HG03135 (cell line): ENCODE measurements at regions not wholly inside any gene's neighbourhood (a gene's known extent, or its start where the extent isn't known, plus 50 kb on each side); places are given as distances from the start of the nearest gene placed in this dataset.

Source experiments
- ATAC-seq: cut with Tn5 transposase; IDR thresholded peaks from one replicate; pipeline ENCODE4 v1.9.1; 2021; ENCODE audit warnings: mild to moderate bottlenecking, moderate library complexity; ENCODE audit not compliant: unreplicated experiment

DNA sequence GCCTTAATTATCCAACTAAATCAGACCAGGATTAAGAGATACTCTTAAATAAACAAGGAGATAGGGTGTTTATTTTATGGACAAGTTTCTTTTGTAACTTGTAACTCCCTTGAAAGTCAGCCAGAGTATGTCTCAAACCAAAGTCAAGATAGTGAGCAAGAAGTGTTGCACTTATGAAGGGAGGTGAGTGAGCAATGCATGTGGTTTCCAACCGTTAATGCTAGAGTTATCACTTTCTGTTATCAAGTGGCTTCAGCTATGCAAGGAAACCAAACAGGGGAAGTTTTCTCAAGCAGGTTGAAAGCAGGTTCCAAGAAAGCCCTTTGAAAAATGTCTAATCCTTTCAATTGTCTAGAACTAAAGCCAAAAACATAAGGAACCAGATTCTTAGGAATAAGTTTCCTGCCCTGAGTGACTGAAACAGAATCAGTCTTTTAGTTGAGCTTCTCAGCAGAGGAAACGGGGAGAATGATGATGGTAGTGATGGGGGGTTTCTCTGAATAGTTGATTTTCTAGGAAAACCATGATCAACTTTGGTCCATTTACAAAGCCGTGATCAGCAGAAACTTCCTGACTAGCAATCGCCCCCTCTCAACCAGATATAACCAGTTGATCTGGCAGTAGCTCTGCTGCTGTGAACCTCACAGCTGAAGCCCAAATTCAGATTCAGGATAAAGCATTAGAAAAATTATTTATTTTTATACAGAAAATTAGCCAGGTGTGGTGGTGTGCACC is 128.4 kb downstream of the DAD1 start:
- no peak for ATAC-seq

GRCh38 chr14:22458737-22459136 is 130.3 kb downstream of the DAD1 start:
- ATAC-seq: no peak

DNA sequence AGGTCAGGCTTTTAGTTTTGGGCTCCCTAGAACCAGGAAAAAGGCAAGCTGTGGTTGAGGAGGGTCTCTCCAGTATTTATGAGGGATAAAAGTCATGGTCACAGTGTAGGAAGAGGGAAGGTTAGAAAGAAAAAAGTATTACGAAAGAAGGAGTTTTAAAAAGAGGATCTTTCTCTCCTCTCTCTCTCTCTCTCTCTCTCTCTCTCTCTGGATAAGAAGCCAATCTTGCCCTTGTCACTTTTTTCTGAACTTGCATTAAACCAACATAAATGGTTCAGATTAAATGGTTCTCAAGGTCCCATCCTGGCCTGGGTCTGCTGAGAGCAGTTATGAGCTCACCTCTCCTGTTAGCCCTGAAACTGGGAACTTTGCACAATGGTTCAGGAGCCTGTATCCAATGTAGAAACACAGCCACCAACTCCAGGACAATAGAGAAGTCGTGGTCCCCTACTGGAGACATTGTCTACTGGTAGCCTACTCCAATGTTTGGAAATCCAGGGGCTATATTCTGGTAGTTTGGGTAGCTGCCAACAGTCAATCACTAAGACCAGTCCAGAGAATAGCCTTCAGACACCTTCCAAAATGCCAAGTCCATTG is 131.9 kb downstream of the DAD1 start:
- ATAC-seq: no peak

DNA sequence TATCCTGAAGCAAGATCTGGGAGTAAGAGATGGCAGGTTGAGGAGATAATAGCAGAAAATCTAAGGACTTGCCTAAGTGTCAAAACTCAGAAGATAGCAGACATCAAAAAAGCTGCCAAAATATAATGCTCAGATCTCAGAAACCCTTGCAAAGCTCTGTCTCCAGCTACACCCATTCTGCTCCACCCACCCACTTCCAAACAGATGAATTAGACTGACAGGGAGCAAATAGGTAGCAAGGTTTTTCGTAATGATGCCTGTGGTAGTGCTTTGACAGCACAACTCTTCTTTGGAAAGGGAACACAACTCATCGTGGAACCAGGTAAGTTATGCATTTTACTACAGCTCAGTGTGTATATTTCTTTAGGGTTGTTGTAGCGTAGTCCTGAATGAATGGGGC is 132.6 kb downstream of the DAD1 start:
- ATAC-seq: no peak

DNA sequence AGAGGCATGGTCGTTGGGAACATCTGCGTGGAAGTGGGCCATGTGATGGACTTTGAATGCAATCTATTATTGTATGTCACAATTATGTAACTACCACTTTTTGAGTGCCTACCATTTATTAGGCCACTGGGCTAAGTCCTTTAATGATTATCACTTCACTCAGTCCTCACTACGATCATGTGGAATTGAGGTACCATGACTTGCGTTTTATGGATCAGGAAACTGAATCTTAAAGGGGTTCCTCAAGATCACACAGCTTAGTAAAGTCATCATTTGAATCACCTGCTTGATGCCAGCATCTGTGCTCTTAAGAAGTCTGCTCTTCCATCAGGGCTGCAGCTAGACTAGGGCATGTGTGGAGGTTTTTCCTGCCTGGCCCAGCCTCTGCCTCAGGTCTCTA is 136.7 kb downstream of the DAD1 start:
- no peak for ATAC-seq

DNA sequence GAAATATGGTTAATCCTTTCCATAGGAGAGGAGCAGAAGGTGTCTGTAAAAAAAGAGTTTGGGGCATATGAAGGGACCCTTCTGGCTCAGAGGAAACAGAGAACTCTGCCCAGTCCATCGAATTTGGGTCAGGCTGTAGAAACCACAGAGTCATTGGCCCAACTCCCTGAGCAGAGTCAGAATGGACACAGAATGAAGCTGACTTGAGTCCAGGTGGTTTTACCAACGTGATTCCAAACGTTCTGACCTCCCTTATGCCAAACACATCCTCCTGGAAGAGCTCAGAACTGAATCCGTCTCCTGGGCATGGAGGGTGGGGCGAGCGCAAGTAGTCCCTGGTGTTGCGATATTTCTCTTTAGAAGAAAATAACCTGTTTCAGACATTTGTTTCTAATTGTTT is 138.8 kb downstream of the DAD1 start:
- ATAC-seq: no peak

GRCh38 chr14:22449600-22449905 is 139.5 kb downstream of the DAD1 start:
- ATAC-seq: no peak

- peak; percentile 44 for ATAC-seq
Observed at GRCh38 chr14:22448905-22449599, 140.0 kb downstream of the DAD1 start.

DNA sequence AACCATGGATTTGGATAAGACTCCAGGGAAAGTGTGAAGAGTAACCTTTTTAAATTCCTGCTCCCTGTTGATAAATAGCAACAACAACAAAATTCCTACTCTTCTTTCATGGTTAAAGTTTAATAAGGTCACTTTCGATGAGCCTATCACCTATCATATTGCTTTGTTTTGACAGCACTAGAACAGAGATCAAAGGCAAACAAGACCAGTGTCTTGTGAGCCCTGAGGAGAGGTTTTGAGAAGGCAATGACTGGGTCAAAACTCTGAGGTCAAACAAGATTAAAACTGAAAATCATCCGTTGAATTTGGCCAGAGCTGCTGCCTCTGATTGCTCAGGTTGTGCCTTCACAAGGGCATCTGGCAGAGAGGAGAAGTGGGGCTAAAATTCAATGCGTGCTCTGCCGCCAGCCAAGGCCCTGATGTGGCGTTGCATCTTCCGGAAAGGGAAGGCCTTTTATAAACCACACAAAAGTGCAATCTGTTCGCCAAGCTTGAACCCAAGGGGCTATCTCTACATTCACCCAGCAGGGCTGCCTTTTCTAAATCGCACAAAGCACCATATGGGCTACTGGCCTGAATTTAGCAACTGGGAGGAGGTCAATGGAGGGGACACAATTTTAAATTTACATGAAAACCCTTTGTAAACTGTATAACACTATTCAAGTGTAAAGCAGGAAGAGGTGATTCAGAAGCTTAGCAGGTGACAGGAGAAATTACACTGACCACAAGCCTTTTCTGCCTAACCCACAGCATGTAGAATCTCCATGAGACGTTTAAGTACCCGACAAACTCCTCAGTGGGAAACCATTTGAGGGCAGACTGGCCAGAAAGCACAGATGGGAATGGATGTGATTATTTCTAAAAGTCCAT is 140.8 kb downstream of the DAD1 start:
- ATAC-seq: peak; percentile 58

GRCh38 chr14:22438742-22439141 is 150.3 kb downstream of the DAD1 start:
- no peak for ATAC-seq

GRCh38 chr14:22434901-22435550 is 154.0 kb downstream of the DAD1 start:
- no peak for ATAC-seq

GRCh38 chr14:22434030-22434429 is 155.0 kb downstream of the DAD1 start:
- ATAC-seq: no peak

DNA sequence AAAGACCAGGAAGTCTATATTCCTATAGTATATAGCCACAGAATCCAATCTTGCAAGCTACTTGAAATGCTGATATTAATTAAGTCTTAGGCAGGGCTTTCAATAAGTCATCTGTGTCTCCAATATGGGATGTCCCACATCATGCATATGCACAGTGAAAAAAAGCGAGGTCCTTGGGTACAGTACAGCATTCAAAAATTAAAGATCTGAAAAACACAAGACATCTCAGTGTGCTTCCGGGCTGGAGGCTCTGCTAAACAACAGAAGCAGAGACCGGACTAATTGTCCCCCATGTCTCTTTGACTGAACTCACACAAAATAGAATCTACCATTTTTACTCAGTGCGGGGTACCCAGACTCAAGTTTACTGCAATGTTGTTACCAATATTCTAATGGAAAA is 156.0 kb downstream of the DAD1 start:
- no peak for ATAC-seq

- no peak for ATAC-seq
Observed at GRCh38 chr14:22432348-22432976, 156.6 kb downstream of the DAD1 start.

GRCh38 chr14:22429546-22430294 is 159.3 kb downstream of the DAD1 start:
- no peak for ATAC-seq

- no peak for ATAC-seq
Observed at GRCh38 chr14:22428700-22429291, 160.2 kb downstream of the DAD1 start.

DNA sequence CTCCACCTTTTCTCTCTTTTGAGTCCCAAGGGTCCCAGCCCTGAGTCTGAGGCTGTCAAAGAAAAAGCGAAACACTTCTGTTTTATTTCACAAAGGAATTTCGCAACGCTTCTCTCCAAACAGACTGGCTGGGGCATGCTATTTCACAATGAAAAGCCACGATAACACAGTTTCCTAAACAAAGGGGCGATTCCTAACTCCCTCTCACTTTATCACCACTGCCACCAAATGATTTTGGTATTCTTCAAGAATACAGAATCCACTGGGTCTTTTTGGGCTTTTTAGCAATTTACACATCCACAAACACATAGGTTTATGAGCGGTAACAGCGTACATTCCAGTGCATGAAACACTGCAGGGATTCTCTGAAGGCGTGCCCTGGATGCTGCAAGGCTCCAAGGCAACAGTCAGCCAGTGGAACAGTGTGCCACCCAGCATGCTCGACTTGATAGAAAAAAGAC is 161.2 kb downstream of the DAD1 start:
- ATAC-seq: no peak

DNA sequence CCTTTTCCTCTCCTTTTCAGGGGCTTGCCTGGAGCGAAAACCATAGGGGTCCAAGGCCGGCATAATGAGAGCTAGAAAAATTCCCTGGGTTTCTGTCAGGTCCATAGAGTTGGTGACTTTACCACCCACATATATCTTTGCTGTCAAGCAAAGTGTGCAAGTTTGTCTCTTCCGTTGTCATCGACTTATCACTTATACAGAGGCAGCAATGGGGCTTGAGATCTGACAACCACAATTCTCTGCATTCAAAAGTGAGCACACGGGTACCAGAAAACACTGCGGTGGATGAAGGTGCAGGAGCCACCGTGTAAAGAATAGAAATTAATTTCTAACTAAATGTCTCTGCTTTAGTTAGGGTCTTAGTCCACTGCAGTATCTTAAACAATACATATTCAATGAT is 162.3 kb downstream of the DAD1 start:
- ATAC-seq: no peak

DNA sequence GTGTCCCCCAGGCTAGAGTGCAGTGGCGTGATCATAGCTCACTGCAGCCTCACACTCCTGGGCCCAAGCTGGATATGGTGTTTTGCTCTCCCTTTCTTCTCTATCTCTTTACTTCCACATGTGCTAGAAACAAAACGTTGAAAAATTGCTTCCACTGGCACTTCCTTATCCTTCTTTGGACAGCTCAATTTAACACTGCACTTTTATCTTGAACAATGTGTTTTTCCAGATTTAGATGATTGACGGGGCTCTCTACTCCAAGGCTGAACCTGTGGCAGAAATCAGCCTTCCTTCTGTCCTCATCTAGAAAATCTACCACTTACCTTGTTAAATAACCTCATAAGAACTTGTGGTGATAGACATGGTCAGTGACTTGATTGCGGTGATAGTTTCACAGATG is 165.1 kb downstream of the DAD1 start:
- no peak for ATAC-seq
